Right atrium auricular region (tissue), 2 donors: ENCODE measurements at regions not wholly inside any gene's neighbourhood (a gene's known extent, or its start where the extent isn't known, plus 50 kb on each side); places are given as distances from the start of the nearest gene placed in this dataset.

Experiments
- DNase-seq: peaks from one replicate; pipeline ENCODE4 v3.0.0-alpha.2; 2019; ENCODE audit warnings: low spot score
- H3K27ac ChIP-seq, 2 donors: fragments of 200-600 bp; sonication (generic); 1 replicate in 1 of 2; 2 replicates in 1 of 2; pipeline ENCODE4 v1.5.1; 2016 to 2019
- H3K27me3 ChIP-seq, 2 donors: fragments of 200-600 bp; sonication (generic); one replicate each; pipeline versions ENCODE4 v1.5.1 to v1.6.0; 2017 to 2019
- H3K36me3 ChIP-seq: fragments of 200-600 bp; sonication (generic); one replicate; pipeline ENCODE4 v1.5.1; 2016
- H3K4me1 ChIP-seq, 2 donors: fragments of 200-600 bp; sonication (generic); one replicate each; pipeline versions ENCODE4 v1.5.1 to v1.6.0; 2017 to 2019
- H3K4me3 ChIP-seq, 2 donors: fragments of 200-600 bp; sonication (generic); 1 replicate in 1 of 2; 2 replicates in 1 of 2; pipeline ENCODE4 v1.5.1; 2017 to 2019; ENCODE audit warnings: mild to moderate bottlenecking in 1 of 2, moderate library complexity in 1 of 2
- H3K9me3 ChIP-seq, 2 donors: fragments of 200-600 bp; sonication (generic); one replicate each; pipeline ENCODE4 v1.5.1; 2019
- CTCF ChIP-seq, 2 donors: fragments of 200-600 bp; sonication (generic); IDR thresholded peaks; one replicate each; pipeline ENCODE4 v1.5.1; 2019; ENCODE audit warnings: antibody characterized with exemption in 2 of 2

GRCh38 chr15:46260937-46261336 lies 626.1 kb downstream of the SQOR start:
- Histone ChIP-seq H3K9me3 (no peaks in the 10 kb centered on the region), H3K4me1 (no peaks in the 10 kb centered on the region), H3K4me3 (no peak overlapping the region), H3K27me3 (no peaks in the 10 kb centered on the region), H3K36me3 (no peaks in the 10 kb centered on the region), H3K27ac (no peak overlapping the region)
- no peak for TF ChIP-seq CTCF (IDR thresholded peaks at IDR 0.05)
- DNase-seq: no peak

GRCh38 chr15:46265664-46266347 lies 631.0 kb downstream of the SQOR start:
- no peaks in the 10 kb centered on the region for H3K27me3 ChIP-seq
- no peak for DNase-seq
- no peak overlapping the region for H3K27ac ChIP-seq
- TF ChIP-seq CTCF (IDR thresholded peaks at IDR 0.05): no peak
- no peaks in the 10 kb centered on the region for H3K9me3 ChIP-seq
- H3K4me1 ChIP-seq: no peaks in the 10 kb centered on the region
- H3K36me3 ChIP-seq: no peaks in the 10 kb centered on the region
- H3K4me3 ChIP-seq: no peak overlapping the region

GRCh38 chr15:46266661-46267060 lies 631.8 kb downstream of the SQOR start:
- H3K4me1 ChIP-seq: no peaks in the 10 kb centered on the region
- DNase-seq: no peak
- no peak overlapping the region for H3K4me3 ChIP-seq
- no peaks in the 10 kb centered on the region for H3K9me3 ChIP-seq
- TF ChIP-seq CTCF (IDR thresholded peaks at IDR 0.05): no peak
- no peak overlapping the region for H3K27ac ChIP-seq
- no peaks in the 10 kb centered on the region for H3K27me3 ChIP-seq
- no peaks in the 10 kb centered on the region for H3K36me3 ChIP-seq

- Histone ChIP-seq H3K27me3 (no peaks in the 10 kb centered on the region), H3K9me3 (no peaks in the 10 kb centered on the region), H3K27ac (no peak overlapping the region), H3K4me1 (no peaks in the 10 kb centered on the region), H3K36me3 (no peaks in the 10 kb centered on the region), H3K4me3 (no peak overlapping the region)
- DNase-seq: no peak
- no peak for TF ChIP-seq CTCF (IDR thresholded peaks at IDR 0.05)
These were observed 635.8 kb downstream of the SQOR start for GRCh38 chr15:46270481-46271147.

GRCh38 chr15:46275701-46276100 lies 640.9 kb downstream of the SQOR start:
- Histone ChIP-seq H3K27me3 (no peaks in the 10 kb centered on the region), H3K4me1 (no peaks in the 10 kb centered on the region), H3K36me3 (no peaks in the 10 kb centered on the region), H3K27ac (no peak overlapping the region), H3K4me3 (no peak overlapping the region), H3K9me3 (no peaks in the 10 kb centered on the region)
- TF ChIP-seq CTCF (IDR thresholded peaks at IDR 0.05): no peak
- DNase-seq: no peak
